A673 (cell line): ENCODE measurements at regions not wholly inside any gene's neighbourhood (a gene's known extent, or its start where the extent isn't known, plus 50 kb on each side); places are given as distances from the start of the nearest gene placed in this dataset.

Source experiments
- CTCF ChIP-seq: fragments of 300-800, 200-600 bp; sonication (generic); conservative IDR thresholded peaks from 2 replicates; pipeline ENCODE4 v1.5.1; 2017; ENCODE audit warnings: low read depth, mild to moderate bottlenecking, antibody characterized with exemption, low read length, moderate library complexity, mixed read lengths
- EZH2 ChIP-seq: fragments of 200-600 bp; sonication (generic); IDR thresholded peaks from 2 replicates; pipeline ENCODE4 v1.6.1; 2017; ENCODE audit warnings: borderline replicate concordance, low read depth, mild to moderate bottlenecking, mixed read lengths, antibody characterized with exemption, low read length; ENCODE audit not compliant: poor library complexity, severe bottlenecking

DNA sequence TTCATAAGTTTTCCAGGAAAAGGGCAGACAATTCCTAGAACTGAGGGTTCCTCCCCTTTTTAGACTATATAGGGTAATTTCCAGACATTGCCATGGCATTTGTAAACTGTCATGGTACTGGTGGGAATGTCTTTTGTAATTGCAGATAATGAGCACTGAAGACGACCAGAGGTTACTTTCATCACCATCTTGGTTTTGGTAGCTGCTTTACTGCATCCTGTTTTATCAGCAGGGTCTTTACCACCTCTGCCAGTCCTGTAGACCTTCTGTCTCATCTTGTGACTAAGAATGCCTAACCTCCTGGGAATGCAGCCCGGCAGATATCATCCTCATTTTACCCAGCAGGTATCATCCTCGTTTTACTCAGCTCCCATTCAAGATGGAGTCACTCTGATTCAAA is 583.9 kb upstream of the KLHL29 start:
- TF ChIP-seq EZH2 (no peak), CTCF (no peak)
